CD4-positive, alpha-beta T cell (primary cell): ENCODE measurements at regions not wholly inside any gene's neighbourhood (a gene's known extent, or its start where the extent isn't known, plus 50 kb on each side); places are given as distances from the start of the nearest gene placed in this dataset.

Source experiments
- ATAC-seq: fragments of 200-7000 bp; cut with Tn5 transposase; one replicate; pipeline ENCODE4 v1.10.0; 2022; ENCODE audit warnings: mild to moderate bottlenecking; ENCODE audit not compliant: poor library complexity
- CTCF ChIA-PET: fragments of 350-600 bp; sonication (Branson Sonifier 250); formaldehyde crosslinking; loops from one replicate; lab custom pipeline; 2021; ENCODE audit warnings: antibody characterized with exemption, inconsistent platforms; lab: Charles Lee
- POLR2A ChIA-PET: fragments of 350-600 bp; sonication (Branson Sonifier 250); formaldehyde crosslinking; loops from one replicate; lab custom pipeline; 2021; ENCODE audit warnings: antibody characterized with exemption, inconsistent platforms; lab: Charles Lee
- DNase-seq, 14 experiments: peaks; one replicate each; pipeline ENCODE4 v3.0.0-alpha.2; 2013 to 2020; ENCODE audit warnings: mixed read lengths in 2 of 14
- H3K27ac ChIP-seq, 2 donors: one replicate each; pipeline versions ENCODE4 v1.5.1 to v1.7.0; 2013; ENCODE audit warnings: low read length in 2 of 2, low read depth in 1 of 2, mild to moderate bottlenecking in 1 of 2
- H3K27me3 ChIP-seq, 2 experiments: 1 replicate in 1 of 2; 2 replicates in 1 of 2; pipeline versions ENCODE4 v1.6.1 to v1.7.0; 2013; ENCODE audit warnings: low read length in 2 of 2, control low read depth in 1 of 2, mild to moderate bottlenecking in 1 of 2, moderate library complexity in 1 of 2; ENCODE audit not compliant: insufficient read depth in 2 of 2, control insufficient read depth in 1 of 2
- H3K36me3 ChIP-seq: one replicate; pipeline ENCODE4 v1.6.1; 2013; ENCODE audit warnings: low read length, control low read depth; ENCODE audit not compliant: insufficient read depth
- H3K4me1 ChIP-seq: one replicate; pipeline ENCODE4 v1.6.1; 2013; ENCODE audit warnings: low read length, control low read depth; ENCODE audit not compliant: insufficient read depth
- H3K4me3 ChIP-seq: one replicate; pipeline ENCODE4 v1.5.1; 2013; ENCODE audit warnings: mild to moderate bottlenecking, low read length, moderate library complexity
- H3K9me3 ChIP-seq, 2 experiments: 1 replicate in 1 of 2; 2 replicates in 1 of 2; pipeline versions ENCODE4 v1.6.1 to v1.7.0; 2013; ENCODE audit warnings: low read length in 2 of 2, mild to moderate bottlenecking in 2 of 2, control low read depth in 1 of 2, moderate library complexity in 1 of 2; ENCODE audit not compliant: control insufficient read depth in 1 of 2, insufficient read depth in 1 of 2
- H3K27ac Mint-ChIP-seq: one replicate; pipeline ENCODE4 v1.8.0; 2020; ENCODE audit warnings: mixed read lengths
- H3K27me3 Mint-ChIP-seq: one replicate; pipeline ENCODE4 v1.8.0; 2021; ENCODE audit warnings: mixed read lengths
- H3K36me3 Mint-ChIP-seq: one replicate; pipeline ENCODE4 v1.8.0; 2021; ENCODE audit warnings: low read depth, mixed read lengths
- H3K4me1 Mint-ChIP-seq: one replicate; pipeline ENCODE4 v1.8.0; 2021; ENCODE audit warnings: low read depth, mixed read lengths
- H3K4me3 Mint-ChIP-seq: one replicate; pipeline ENCODE4 v1.8.0; 2020; ENCODE audit warnings: mild to moderate bottlenecking, mixed read lengths
- H3K9me3 Mint-ChIP-seq: one replicate; pipeline ENCODE4 v1.8.0; 2020; ENCODE audit warnings: mixed read lengths
- CTCF ChIP-seq: fragments of 200-600 bp; IDR thresholded peaks from one replicate; pipeline ENCODE4 v1.8.0; 2022; ENCODE audit warnings: antibody characterized with exemption, mild to moderate bottlenecking
- intact Hi-C, 2 experiments: fragments of 100-400 bp; cut with DNase I in 1 of 2; cut with micrococcal nuclease in 1 of 2; formaldehyde crosslinking; loops; one replicate each; pipeline versions ENCODE4 v1.15.1 to v1.9.0; 2023 to 2025; cut with DNase I, micrococcal nuclease

GRCh38 chr11:97451441-97451840, 1061.6 kb downstream of the JRKL start:
- no peaks in the 10 kb centered on the region for H3K36me3 Mint-ChIP-seq
- Histone ChIP-seq H3K4me1 (no peaks in the 10 kb centered on the region), H3K36me3 (no peaks in the 10 kb centered on the region), H3K27ac (no peak overlapping the region), H3K4me3 (no peak overlapping the region), H3K9me3 (peaks cover 0 to 4% of the 10 kb centered on the region in 2 experiments), H3K27me3 (no peaks in the 10 kb centered on the region)
- H3K9me3 Mint-ChIP-seq = peaks cover 17% of the 10 kb centered on the region
- no peak for TF ChIP-seq CTCF
- no peak for DNase-seq
- no peaks in the 10 kb centered on the region for H3K4me1 Mint-ChIP-seq
- no peaks in the 10 kb centered on the region for H3K27me3 Mint-ChIP-seq
- ATAC-seq = no peak
- no peak overlapping the region for H3K4me3 Mint-ChIP-seq
- ChIA-PET CTCF (no interaction called here), POLR2A (no interaction called here)
- no peak overlapping the region for H3K27ac Mint-ChIP-seq
- intact Hi-C loops = no loop called here

- Mint-ChIP-seq H3K27me3 (no peaks in the 10 kb centered on the region), H3K4me3 (no peak overlapping the region), H3K27ac (no peak overlapping the region), H3K4me1 (no peaks in the 10 kb centered on the region), H3K36me3 (no peaks in the 10 kb centered on the region), H3K9me3 (peaks cover 17% of the 10 kb centered on the region)
- Histone ChIP-seq H3K4me3 (no peak overlapping the region), H3K36me3 (no peaks in the 10 kb centered on the region), H3K27ac (no peak overlapping the region), H3K4me1 (no peaks in the 10 kb centered on the region), H3K9me3 (peaks cover 0 to 4% of the 10 kb centered on the region in 2 experiments), H3K27me3 (no peaks in the 10 kb centered on the region)
- ChIA-PET POLR2A (no interaction called here), CTCF (no interaction called here)
- TF ChIP-seq CTCF = no peak
- intact Hi-C loops = no loop called here
- DNase-seq = no peak
- ATAC-seq = no peak
Observed at GRCh38 chr11:97454988-97455387, 1065.2 kb downstream of the JRKL start.

GRCh38 chr11:97460091-97460490, 1070.3 kb downstream of the JRKL start:
- no peak for DNase-seq
- Histone ChIP-seq H3K27ac (no peak overlapping the region), H3K36me3 (no peaks in the 10 kb centered on the region), H3K4me1 (no peaks in the 10 kb centered on the region), H3K9me3 (peaks cover 9 to 21% of the 10 kb centered on the region in 2 experiments), H3K4me3 (no peak overlapping the region), H3K27me3 (no peaks in the 10 kb centered on the region)
- ATAC-seq = no peak
- Mint-ChIP-seq H3K27ac (no peak overlapping the region), H3K36me3 (no peaks in the 10 kb centered on the region), H3K9me3 (peaks cover 15% of the 10 kb centered on the region), H3K4me1 (no peaks in the 10 kb centered on the region), H3K4me3 (no peak overlapping the region), H3K27me3 (no peaks in the 10 kb centered on the region)
- no peak for TF ChIP-seq CTCF
- intact Hi-C loops = no loop called here
- ChIA-PET CTCF (no interaction called here), POLR2A (no interaction called here)
